HepG2 (cell line): ENCODE measurements at regions not wholly inside any gene's neighbourhood (a gene's known extent, or its start where the extent isn't known, plus 50 kb on each side); places are given as distances from the start of the nearest gene placed in this dataset.

Experiments
- ATAC-seq: fragments of 200-7000 bp; cut with Tn5 transposase; 3 replicates; pipeline ENCODE4 v1.9.1; 2020; ENCODE audit warnings: mild to moderate bottlenecking, moderate library complexity
- BruUV-seq: library from RNA; stranded (reverse); fragments of 400-500 nt; replicated peaks from 2 replicates; lab custom pipeline; 2021; lab: Mats Ljungman, UMichigan
- CTCF ChIA-PET: fragments of 300-600 bp; formaldehyde crosslinking; extraction: SDS; loops from one replicate; lab custom pipeline; 2021; ENCODE audit warnings: low total read pairs, inconsistent platforms, low intra/inter-chr PET ratio; lab: Yijun Ruan, JAX
- POLR2A ChIA-PET: fragments of 350-600 bp; sonication (Branson Sonifier 250); formaldehyde crosslinking; loops from one replicate; lab custom pipeline; 2020; ENCODE audit warnings: antibody characterized with exemption, inconsistent platforms; lab: Yijun Ruan, JAX
- DNase-seq: peaks from one replicate; pipeline ENCODE4 v3.0.0-alpha.2; 2015; ENCODE audit warnings: low spot score
- FAIRE-seq: peaks from 3 replicates; lab custom pipeline; 2011; peaks lifted over from hg19 to GRCh38; lab: Jason Lieb, UNC
- H2AFZ ChIP-seq: one replicate; pipeline ENCODE4 v1.6.1; 2011; ENCODE audit warnings: low read length, inconsistent platforms
- H3K27ac ChIP-seq: fragments of 300-600 bp; 3 replicates; pipeline ENCODE4 v1.8.0; 2011; ENCODE audit warnings: mixed run types, mild to moderate bottlenecking, mixed read lengths, low read length, inconsistent platforms; ENCODE audit not compliant: insufficient read depth; ENCODE audit errors: extremely low read length
- H3K27me3 ChIP-seq, 2 experiments: fragments of 200-600 bp in 1 of 2; 2 replicates in 1 of 2; 3 replicates in 1 of 2; pipeline versions ENCODE4 v1.6.0 to v1.8.0; 2011; ENCODE audit warnings: low read length in 2 of 2, mild to moderate bottlenecking in 2 of 2, moderate library complexity in 2 of 2, inconsistent platforms in 1 of 2; ENCODE audit not compliant: insufficient read depth in 2 of 2, control insufficient read depth in 1 of 2
- H3K36me3 ChIP-seq, 2 experiments: fragments of 200-600 bp in 1 of 2; replicated peaks in 1 of 2; 2 replicates in 1 of 2; 3 replicates in 1 of 2; pipeline versions ENCODE4 v1.5.1 to v1.8.0; 2011; ENCODE audit warnings: low read length in 2 of 2, inconsistent platforms in 1 of 2; ENCODE audit not compliant: insufficient read depth in 2 of 2, control insufficient read depth in 1 of 2
- H3K4me1 ChIP-seq: 2 replicates; pipeline ENCODE4 v1.5.1; 2012; ENCODE audit warnings: low read length, inconsistent platforms; ENCODE audit not compliant: insufficient read depth
- H3K4me2 ChIP-seq: 2 replicates; pipeline ENCODE4 v1.6.0; 2011; ENCODE audit warnings: low read depth, low read length, inconsistent platforms
- H3K4me3 ChIP-seq, 3 experiments: fragments of 200-600 bp in 1 of 3; sonication (generic), shearing (Covaris generic) in 1 of 3; replicated peaks in 1 of 3; 2 replicates each; pipeline ENCODE4 v1.5.1; 2011 to 2016; ENCODE audit warnings: low read length in 3 of 3, inconsistent platforms in 2 of 3, low read depth in 2 of 3, mild to moderate bottlenecking in 2 of 3, control low read depth in 1 of 3, mixed read lengths in 1 of 3; ENCODE audit not compliant: insufficient read depth in 1 of 3
- H3K79me2 ChIP-seq: one replicate; pipeline ENCODE4 v1.6.1; 2011; ENCODE audit warnings: low read length, inconsistent platforms; ENCODE audit not compliant: insufficient read depth
- H3K9ac ChIP-seq: 2 replicates; pipeline ENCODE4 v1.6.0; 2011; ENCODE audit warnings: mild to moderate bottlenecking, low read depth, low read length, inconsistent platforms; ENCODE audit not compliant: insufficient read depth
- H3K9me3 ChIP-seq: 2 replicates; pipeline ENCODE4 v1.5.1; 2012; ENCODE audit warnings: mild to moderate bottlenecking, low read length
- H4K20me1 ChIP-seq: 2 replicates; pipeline ENCODE4 v1.6.0; 2011; ENCODE audit warnings: inconsistent platforms, mild to moderate bottlenecking, low read length, moderate library complexity; ENCODE audit not compliant: insufficient read depth
- CBX5 ChIP-seq: sonication (generic); formaldehyde crosslinking; IDR thresholded peaks from 2 replicates; pipeline ENCODE4 v1.4.0; 2020; ENCODE audit warnings: missing genetic modification reagents, borderline replicate concordance
- IKZF1 ChIP-seq: fragments of 450-650 bp; IDR thresholded peaks from 2 replicates; pipeline ENCODE4 v1.7.1; 2016
- KMT2B ChIP-seq: IDR thresholded peaks from 2 replicates; pipeline ENCODE4 v1.6.1; 2016; ENCODE audit warnings: missing genetic modification reagents, missing compliant biosample characterization
- MBNL3 ChIP-seq: fragments of 250-450 bp; sonication (Bioruptor Pico); conservative IDR thresholded peaks from 2 replicates; pipeline ENCODE4 v1.8.0; 2022; ENCODE audit warnings: mild to moderate bottlenecking, inconsistent platforms
- NR3C1 ChIP-seq: sonication (generic); formaldehyde crosslinking; IDR thresholded peaks from 2 replicates; pipeline ENCODE4 v1.4.0; 2020; ENCODE audit warnings: missing genetic modification reagents
- REPIN1 ChIP-seq: sonication (generic); formaldehyde crosslinking; IDR thresholded peaks from 2 replicates; pipeline ENCODE4 v1.8.0; 2022; ENCODE audit warnings: missing genetic modification reagents, low read depth, mild to moderate bottlenecking, borderline replicate concordance
- RXRB ChIP-seq: IDR thresholded peaks from 2 replicates; pipeline ENCODE4 v1.6.1; 2016; ENCODE audit warnings: borderline replicate concordance, missing genetic modification reagents, missing compliant biosample characterization
- SALL2 ChIP-seq: sonication (generic); formaldehyde crosslinking; IDR thresholded peaks from 2 replicates; pipeline ENCODE4 v1.8.1; 2023; ENCODE audit warnings: mild to moderate bottlenecking, missing genetic modification reagents, inconsistent platforms
- ZBTB20 ChIP-seq: sonication (generic); formaldehyde crosslinking; IDR thresholded peaks from 2 replicates; pipeline ENCODE4 v1.8.1; 2023; ENCODE audit warnings: missing genetic modification reagents, low read depth, mild to moderate bottlenecking, borderline replicate concordance
- ZNF737 ChIP-seq: sonication (generic); formaldehyde crosslinking; IDR thresholded peaks from 2 replicates; pipeline ENCODE4 v1.5.0; 2020; ENCODE audit warnings: missing genetic modification reagents, mild to moderate bottlenecking, borderline replicate concordance
- ZNF772 ChIP-seq: sonication (generic); formaldehyde crosslinking; IDR thresholded peaks from 2 replicates; pipeline ENCODE4 v1.5.0; 2020; ENCODE audit warnings: mild to moderate bottlenecking, missing genetic modification reagents
- ZSCAN12 ChIP-seq: sonication (generic); formaldehyde crosslinking; IDR thresholded peaks from 2 replicates; pipeline ENCODE4 v1.9.0; 2021; ENCODE audit warnings: mild to moderate bottlenecking, missing genetic modification reagents
- ZSCAN22 ChIP-seq: sonication (generic); formaldehyde crosslinking; IDR thresholded peaks from 2 replicates; pipeline ENCODE4 v1.4.0; 2020; ENCODE audit warnings: mild to moderate bottlenecking, missing genetic modification reagents
- WGBS: methylation state at CpG from one replicate; pipeline ENCODE4 v1.1.6; 2017; ENCODE audit warnings: low lambda C conversion rate; 5-methylcytosine and 5-hydroxymethylcytosine counted together
- in situ Hi-C: cut with HindIII; loops from 2 replicates; pipeline ENCODE4 v1.10.0; 2017; ENCODE audit warnings: low pct_unique_long_range_greater_than_20kb; ENCODE audit not compliant: extremely low pct_ligation_motif_present
- intact Hi-C: fragments of 100-400 bp; cut with micrococcal nuclease; formaldehyde crosslinking; loops from one replicate; pipeline ENCODE4 v1.10.0; 2022; ENCODE audit not compliant: unreplicated experiment
- TF ChIP-seq, protein P1 (sequence below): sonication (generic); formaldehyde crosslinking; IDR thresholded peaks from 2 replicates; pipeline ENCODE4 v1.8.1; 2023; ENCODE audit warnings: mild to moderate bottlenecking, inconsistent platforms, moderate library complexity, missing genetic modification reagents, borderline replicate concordance
- TF ChIP-seq, protein P2 (sequence below): sonication (generic); formaldehyde crosslinking; IDR thresholded peaks from 2 replicates; pipeline ENCODE4 v1.4.0; 2020; ENCODE audit warnings: missing genetic modification reagents
- TF ChIP-seq, protein P3 (sequence below): sonication (generic); formaldehyde crosslinking; IDR thresholded peaks from 2 replicates; pipeline ENCODE4 v1.5.1; 2020; ENCODE audit warnings: missing genetic modification reagents, mild to moderate bottlenecking, borderline replicate concordance
- TF ChIP-seq, protein P4 (sequence below): sonication (generic); formaldehyde crosslinking; IDR thresholded peaks from 2 replicates; pipeline ENCODE4 v1.4.0; 2020; ENCODE audit warnings: missing genetic modification reagents

DNA sequence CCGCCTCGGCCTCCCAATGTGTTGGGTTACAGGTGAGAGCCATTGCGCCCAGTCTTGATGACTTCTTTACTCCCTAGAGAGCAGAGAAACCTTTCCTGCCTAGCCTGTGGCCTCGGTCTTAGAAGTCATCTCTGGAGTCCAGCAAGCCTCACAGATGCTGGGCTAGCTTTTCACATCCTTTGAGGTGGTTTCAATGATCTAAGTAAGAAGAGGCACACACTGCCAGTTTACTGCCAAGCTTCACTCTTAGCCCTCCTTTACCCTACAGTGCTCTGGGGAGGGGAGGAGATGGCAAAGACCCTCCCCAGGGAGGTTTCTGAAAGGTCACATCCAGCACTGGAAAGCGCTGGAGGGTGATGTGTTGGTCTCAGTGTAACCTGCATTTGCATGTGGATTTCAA is 304.8 kb downstream of the PCNX1 start:
- DNase-seq, result no peak
- POLR2A ChIA-PET, result no interaction called here
- no TSS peak for BruUV-seq
- intact Hi-C loops, result no loop called here
- Histone ChIP-seq H3K27ac (no peak overlapping the region), H3K36me3 (no peaks in the 10 kb centered on the region), H3K4me1 (no peaks in the 10 kb centered on the region), H3K4me3 (no peak overlapping the region), H4K20me1 (no peaks in the 10 kb centered on the region), H3K4me2 (no peak overlapping the region), H3K79me2 (no peaks in the 10 kb centered on the region), H3K27me3 (peaks cover 0 to 10% of the 10 kb centered on the region in 2 experiments; a peak in 1 of 5 replicates), H3K9ac (no peak overlapping the region), H3K9me3 (no peaks in the 10 kb centered on the region), H2AFZ (no peak overlapping the region)
- 50% methylated on average over 1 of the region's 5 CpGs for WGBS
- in situ Hi-C loops, result no loop called here
- FAIRE-seq, result no peak
- CTCF ChIA-PET, result no interaction called here
- ATAC-seq, result no peak
- TF ChIP-seq, protein P1, sequence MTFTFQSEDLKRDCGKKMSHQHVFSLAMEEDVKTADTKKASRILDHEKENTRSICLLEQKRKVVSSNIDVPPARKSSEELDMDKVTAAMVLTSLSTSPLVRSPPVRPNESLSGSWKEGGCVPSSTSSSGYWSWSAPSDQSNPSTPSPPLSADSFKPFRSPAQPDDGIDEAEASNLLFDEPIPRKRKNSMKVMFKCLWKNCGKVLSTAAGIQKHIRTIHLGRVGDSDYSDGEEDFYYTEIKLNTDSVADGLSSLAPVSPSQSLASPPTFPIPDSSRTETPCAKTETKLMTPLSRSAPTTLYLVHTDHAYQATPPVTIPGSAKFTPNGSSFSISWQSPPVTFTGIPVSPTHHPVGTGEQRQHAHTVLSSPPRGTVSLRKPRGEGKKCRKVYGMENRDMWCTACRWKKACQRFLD (CRISPR knock-in tag), result no peak
- TF ChIP-seq IKZF1, result no peak
- TF ChIP-seq REPIN1 (CRISPR knock-in tag), result no peak
- no peak for TF ChIP-seq ZSCAN12 (CRISPR knock-in tag)
- TF ChIP-seq, protein P2, sequence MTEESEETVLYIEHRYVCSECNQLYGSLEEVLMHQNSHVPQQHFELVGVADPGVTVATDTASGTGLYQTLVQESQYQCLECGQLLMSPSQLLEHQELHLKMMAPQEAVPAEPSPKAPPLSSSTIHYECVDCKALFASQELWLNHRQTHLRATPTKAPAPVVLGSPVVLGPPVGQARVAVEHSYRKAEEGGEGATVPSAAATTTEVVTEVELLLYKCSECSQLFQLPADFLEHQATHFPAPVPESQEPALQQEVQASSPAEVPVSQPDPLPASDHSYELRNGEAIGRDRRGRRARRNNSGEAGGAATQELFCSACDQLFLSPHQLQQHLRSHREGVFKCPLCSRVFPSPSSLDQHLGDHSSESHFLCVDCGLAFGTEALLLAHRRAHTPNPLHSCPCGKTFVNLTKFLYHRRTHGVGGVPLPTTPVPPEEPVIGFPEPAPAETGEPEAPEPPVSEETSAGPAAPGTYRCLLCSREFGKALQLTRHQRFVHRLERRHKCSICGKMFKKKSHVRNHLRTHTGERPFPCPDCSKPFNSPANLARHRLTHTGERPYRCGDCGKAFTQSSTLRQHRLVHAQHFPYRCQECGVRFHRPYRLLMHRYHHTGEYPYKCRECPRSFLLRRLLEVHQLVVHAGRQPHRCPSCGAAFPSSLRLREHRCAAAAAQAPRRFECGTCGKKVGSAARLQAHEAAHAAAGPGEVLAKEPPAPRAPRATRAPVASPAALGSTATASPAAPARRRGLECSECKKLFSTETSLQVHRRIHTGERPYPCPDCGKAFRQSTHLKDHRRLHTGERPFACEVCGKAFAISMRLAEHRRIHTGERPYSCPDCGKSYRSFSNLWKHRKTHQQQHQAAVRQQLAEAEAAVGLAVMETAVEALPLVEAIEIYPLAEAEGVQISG (CRISPR knock-in tag), result no peak
- no peak for TF ChIP-seq ZBTB20
- TF ChIP-seq KMT2B, result no peak
- TF ChIP-seq, protein P3, sequence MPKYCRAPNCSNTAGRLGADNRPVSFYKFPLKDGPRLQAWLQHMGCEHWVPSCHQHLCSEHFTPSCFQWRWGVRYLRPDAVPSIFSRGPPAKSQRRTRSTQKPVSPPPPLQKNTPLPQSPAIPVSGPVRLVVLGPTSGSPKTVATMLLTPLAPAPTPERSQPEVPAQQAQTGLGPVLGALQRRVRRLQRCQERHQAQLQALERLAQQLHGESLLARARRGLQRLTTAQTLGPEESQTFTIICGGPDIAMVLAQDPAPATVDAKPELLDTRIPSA (CRISPR knock-in tag), result no peak
- TF ChIP-seq ZSCAN22 (CRISPR knock-in tag), result no peak
- no peak for TF ChIP-seq ZNF772
- TF ChIP-seq NR3C1 (CRISPR knock-in tag), result no peak
- no peak for TF ChIP-seq RXRB (CRISPR knock-in tag)
- TF ChIP-seq, protein P4, sequence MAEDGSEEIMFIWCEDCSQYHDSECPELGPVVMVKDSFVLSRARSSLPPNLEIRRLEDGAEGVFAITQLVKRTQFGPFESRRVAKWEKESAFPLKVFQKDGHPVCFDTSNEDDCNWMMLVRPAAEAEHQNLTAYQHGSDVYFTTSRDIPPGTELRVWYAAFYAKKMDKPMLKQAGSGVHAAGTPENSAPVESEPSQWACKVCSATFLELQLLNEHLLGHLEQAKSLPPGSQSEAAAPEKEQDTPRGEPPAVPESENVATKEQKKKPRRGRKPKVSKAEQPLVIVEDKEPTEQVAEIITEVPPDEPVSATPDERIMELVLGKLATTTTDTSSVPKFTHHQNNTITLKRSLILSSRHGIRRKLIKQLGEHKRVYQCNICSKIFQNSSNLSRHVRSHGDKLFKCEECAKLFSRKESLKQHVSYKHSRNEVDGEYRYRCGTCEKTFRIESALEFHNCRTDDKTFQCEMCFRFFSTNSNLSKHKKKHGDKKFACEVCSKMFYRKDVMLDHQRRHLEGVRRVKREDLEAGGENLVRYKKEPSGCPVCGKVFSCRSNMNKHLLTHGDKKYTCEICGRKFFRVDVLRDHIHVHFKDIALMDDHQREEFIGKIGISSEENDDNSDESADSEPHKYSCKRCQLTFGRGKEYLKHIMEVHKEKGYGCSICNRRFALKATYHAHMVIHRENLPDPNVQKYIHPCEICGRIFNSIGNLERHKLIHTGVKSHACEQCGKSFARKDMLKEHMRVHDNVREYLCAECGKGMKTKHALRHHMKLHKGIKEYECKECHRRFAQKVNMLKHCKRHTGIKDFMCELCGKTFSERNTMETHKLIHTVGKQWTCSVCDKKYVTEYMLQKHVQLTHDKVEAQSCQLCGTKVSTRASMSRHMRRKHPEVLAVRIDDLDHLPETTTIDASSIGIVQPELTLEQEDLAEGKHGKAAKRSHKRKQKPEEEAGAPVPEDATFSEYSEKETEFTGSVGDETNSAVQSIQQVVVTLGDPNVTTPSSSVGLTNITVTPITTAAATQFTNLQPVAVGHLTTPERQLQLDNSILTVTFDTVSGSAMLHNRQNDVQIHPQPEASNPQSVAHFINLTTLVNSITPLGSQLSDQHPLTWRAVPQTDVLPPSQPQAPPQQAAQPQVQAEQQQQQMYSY (CRISPR knock-in tag), result no peak
- TF ChIP-seq CBX5, result no peak
- TF ChIP-seq ZNF737, result no peak
- TF ChIP-seq MBNL3 (CRISPR knock-in tag), result no peak
- TF ChIP-seq SALL2 (CRISPR knock-in tag), result no peak
